Right cardiac atrium (tissue), 5 donors: ENCODE measurements at regions not wholly inside any gene's neighbourhood (a gene's known extent, or its start where the extent isn't known, plus 50 kb on each side); places are given as distances from the start of the nearest gene placed in this dataset.

Source experiments
- ATAC-seq, 2 donors: fragments of 200-7000 bp; cut with Tn5 transposase; one replicate each; pipeline versions ENCODE4 v1.8.0 to v1.9.1; 2020; ENCODE audit warnings: moderate library complexity in 2 of 2, mild to moderate bottlenecking in 1 of 2
- DNase-seq, 3 donors: peaks; one replicate each; pipeline ENCODE4 v3.0.0-alpha.2; 2020
- H3K27ac ChIP-seq: one replicate; pipeline ENCODE4 v1.5.1; 2013; ENCODE audit warnings: mild to moderate bottlenecking, low read length, control low read depth, moderate library complexity
- H3K27me3 ChIP-seq: one replicate; pipeline ENCODE4 v1.6.1; 2013; ENCODE audit not compliant: control insufficient read depth, insufficient read depth
- H3K4me1 ChIP-seq: one replicate; pipeline ENCODE4 v1.6.1; 2013; ENCODE audit warnings: low read length; ENCODE audit not compliant: control insufficient read depth, insufficient read depth
- H3K4me3 ChIP-seq: one replicate; pipeline ENCODE4 v1.5.1; 2013; ENCODE audit warnings: low read length, control low read depth
- H3K9me3 ChIP-seq: one replicate; pipeline ENCODE4 v1.6.1; 2013; ENCODE audit warnings: low read length; ENCODE audit not compliant: control insufficient read depth
- WGBS: extraction: QIAGEN DNeasy Blood & Tissue Kit; methylation state at CpG from one replicate; pipeline ENCODE4 v1.1.7; 2013; 5-methylcytosine and 5-hydroxymethylcytosine counted together
- intact Hi-C, 4 donors: fragments of 100-400 bp; cut with DNase I; formaldehyde crosslinking; loops; one replicate each; pipeline versions ENCODE4 v1.11.0 to v1.14.0; 2022 to 2023
- donor health status: healthy with polysubstance abuse.
- donor health status: DM: no; HTN: yes; CAD: no.
- donor health status: DM: no; HTN: no; CAD: no.
- donor health status: DM: no; HTN: yes; CAD: no; lungs with severe emphysema.
- donor health status: DM: yes; HTN: yes; CAD: no.

- WGBS: 95% methylated on average over 7 of the region's 7 CpGs
- intact Hi-C loops: loop anchor here in 1 of 4 donors (10.0 kb wide), 1 partner anchor 231 kb away; no protein-coding TSS in a partner anchor
- H3K4me1 ChIP-seq: peaks cover 3% of the 10 kb centered on the region
- ATAC-seq: no peak
- DNase-seq: no peak
- H3K27me3 ChIP-seq: no peaks in the 10 kb centered on the region
- no peak overlapping the region for H3K27ac ChIP-seq
- no peak overlapping the region for H3K4me3 ChIP-seq
- no peaks in the 10 kb centered on the region for H3K9me3 ChIP-seq
These were observed 57.0 kb upstream of the FRMD1 start for GRCh38 chr6:168136001-168136400.

GRCh38 chr6:168134560-168135201 is 55.7 kb upstream of the FRMD1 start:
- no peak for ATAC-seq
- no peaks in the 10 kb centered on the region for H3K9me3 ChIP-seq
- intact Hi-C loops: loop anchor here in 2 of 4 donors (5.0 to 10.0 kb wide), 2 partner anchors 227 to 230 kb away; no protein-coding TSS in a partner anchor
- peaks cover 3% of the 10 kb centered on the region for H3K4me1 ChIP-seq
- no peak for DNase-seq
- no peak overlapping the region for H3K27ac ChIP-seq
- WGBS: 95% methylated on average over 16 of the region's 16 CpGs
- H3K27me3 ChIP-seq: no peaks in the 10 kb centered on the region
- no peak overlapping the region for H3K4me3 ChIP-seq

GRCh38 chr6:168133687-168134559 is 54.9 kb upstream of the FRMD1 start:
- Histone ChIP-seq H3K27ac (no peak overlapping the region), H3K4me1 (peaks cover 3% of the 10 kb centered on the region), H3K4me3 (no peak overlapping the region), H3K9me3 (no peaks in the 10 kb centered on the region), H3K27me3 (no peaks in the 10 kb centered on the region)
- intact Hi-C loops: loop anchor here in 2 of 4 donors (5.0 to 10.0 kb wide), 2 partner anchors 227 to 229 kb away; no protein-coding TSS in a partner anchor
- WGBS: 58% methylated on average over 16 of the region's 16 CpGs
- no peak for ATAC-seq
- DNase-seq: no peak

GRCh38 chr6:168133168-168133561 is 54.2 kb upstream of the FRMD1 start:
- WGBS: 8% methylated on average over 13 of the region's 13 CpGs
- no peaks in the 10 kb centered on the region for H3K9me3 ChIP-seq
- peak overlapping the region; percentile 28 for H3K4me3 ChIP-seq
- ATAC-seq: peak; percentile 73 to 76
- peak; percentile 68 to 90 (median 88) for DNase-seq
- intact Hi-C loops: loop anchor here in 2 of 4 donors (5.0 to 10.0 kb wide), 2 partner anchors 226 to 228 kb away; no protein-coding TSS in a partner anchor
- no peaks in the 10 kb centered on the region for H3K27me3 ChIP-seq
- peaks cover 3% of the 10 kb centered on the region for H3K4me1 ChIP-seq
- H3K27ac ChIP-seq: peak overlapping the region; percentile 52

GRCh38 chr6:168132531-168133167 is 53.6 kb upstream of the FRMD1 start:
- H3K27ac ChIP-seq: no peak overlapping the region
- DNase-seq: peak; percentile 73 to 89 (median 88)
- peak; percentile 83 to 85 for ATAC-seq
- no peaks in the 10 kb centered on the region for H3K9me3 ChIP-seq
- peaks cover 3% of the 10 kb centered on the region for H3K4me1 ChIP-seq
- intact Hi-C loops: loop anchor here in 2 of 4 donors (5.0 to 10.0 kb wide), 2 partner anchors 225 to 228 kb away; no protein-coding TSS in a partner anchor
- 21% methylated on average over 34 of the region's 34 CpGs for WGBS
- no peak overlapping the region for H3K4me3 ChIP-seq
- H3K27me3 ChIP-seq: no peaks in the 10 kb centered on the region

GRCh38 chr6:168131464-168132415 is 52.7 kb upstream of the FRMD1 start:
- intact Hi-C loops: loop anchor here in 2 of 4 donors (5.0 to 10.0 kb wide), 2 partner anchors 224 to 227 kb away; no protein-coding TSS in a partner anchor
- ATAC-seq: no peak
- Histone ChIP-seq H3K4me1 (peaks cover 3% of the 10 kb centered on the region), H3K4me3 (no peak overlapping the region), H3K27ac (no peak overlapping the region), H3K9me3 (no peaks in the 10 kb centered on the region), H3K27me3 (no peaks in the 10 kb centered on the region)
- DNase-seq: no peak
- WGBS: 90% methylated on average over 20 of the region's 20 CpGs

GRCh38 chr6:168130697-168131371 is 51.8 kb upstream of the FRMD1 start:
- no peak overlapping the region for H3K4me3 ChIP-seq
- no peak for DNase-seq
- peaks cover 3% of the 10 kb centered on the region for H3K4me1 ChIP-seq
- no peaks in the 10 kb centered on the region for H3K27me3 ChIP-seq
- intact Hi-C loops: loop anchor here in 2 of 4 donors (5.0 to 10.0 kb wide), 2 partner anchors 224 to 226 kb away; no protein-coding TSS in a partner anchor
- no peaks in the 10 kb centered on the region for H3K9me3 ChIP-seq
- H3K27ac ChIP-seq: no peak overlapping the region
- ATAC-seq: no peak
- WGBS: 81% methylated on average over 14 of the region's 14 CpGs

- H3K27ac ChIP-seq: no peak overlapping the region
- no peaks in the 10 kb centered on the region for H3K27me3 ChIP-seq
- WGBS: 82% methylated on average over 18 of the region's 18 CpGs
- H3K9me3 ChIP-seq: no peaks in the 10 kb centered on the region
- peak in 1 of 2 donors; percentile 22 for ATAC-seq
- H3K4me3 ChIP-seq: no peak overlapping the region
- intact Hi-C loops: loop anchor here in 2 of 4 donors (5.0 to 10.0 kb wide), 2 partner anchors 223 to 225 kb away; no protein-coding TSS in a partner anchor
- peak in 2 of 3 donors; percentile 43 to 72 for DNase-seq
- peaks cover 3% of the 10 kb centered on the region for H3K4me1 ChIP-seq
These were observed 51.2 kb upstream of the FRMD1 start for GRCh38 chr6:168130168-168130696.
